Stromal cell of bone marrow (primary cell): ENCODE measurements at regions not wholly inside any gene's neighbourhood (a gene's known extent, or its start where the extent isn't known, plus 50 kb on each side); places are given as distances from the start of the nearest gene placed in this dataset.

Experiments
- DNase-seq: peaks from one replicate; pipeline ENCODE4 v3.0.0-alpha.2; 2012; ENCODE audit warnings: low read depth

- DNase-seq: no peak
Observed at GRCh38 chr9:130755377-130756007, 61.9 kb downstream of the EXOSC2 start.

GRCh38 chr9:130756037-130756436, 62.5 kb downstream of the EXOSC2 start:
- DNase-seq: no peak

- no peak for DNase-seq
Observed at GRCh38 chr9:130756455-130757152, 63.0 kb downstream of the EXOSC2 start.

GRCh38 chr9:130759738-130760137, 66.2 kb downstream of the EXOSC2 start:
- DNase-seq: no peak

- DNase-seq: no peak
Observed at GRCh38 chr9:130763331-130764171, 70.0 kb downstream of the EXOSC2 start.

- DNase-seq: no peak
Observed at GRCh38 chr9:130765137-130766020, 69.7 kb upstream of the ABL1 start.

GRCh38 chr9:130766021-130766926, 68.8 kb upstream of the ABL1 start:
- no peak for DNase-seq

GRCh38 chr9:130766927-130767307, 68.1 kb upstream of the ABL1 start:
- DNase-seq: no peak

GRCh38 chr9:130768265-130768664, 66.8 kb upstream of the ABL1 start:
- DNase-seq: no peak

GRCh38 chr9:130768891-130769403, 66.1 kb upstream of the ABL1 start:
- no peak for DNase-seq

GRCh38 chr9:130770093-130770492, 65.0 kb upstream of the ABL1 start:
- DNase-seq: no peak

GRCh38 chr9:130770679-130771442, 64.2 kb upstream of the ABL1 start:
- DNase-seq: peak; percentile 49

GRCh38 chr9:130772185-130772584, 62.9 kb upstream of the ABL1 start:
- no peak for DNase-seq

GRCh38 chr9:130774183-130774582, 60.9 kb upstream of the ABL1 start:
- no peak for DNase-seq

- DNase-seq: no peak
Observed at GRCh38 chr9:130775336-130775991, 59.6 kb upstream of the ABL1 start.

- no peak for DNase-seq
Observed at GRCh38 chr9:130779153-130779855, 55.8 kb upstream of the ABL1 start.

- DNase-seq: no peak
Observed at GRCh38 chr9:130780415-130780814, 54.6 kb upstream of the ABL1 start.

GRCh38 chr9:130780865-130781504, 54.1 kb upstream of the ABL1 start:
- peak; percentile 99 for DNase-seq
